A673 (cell line): ENCODE measurements at regions not wholly inside any gene's neighbourhood (a gene's known extent, or its start where the extent isn't known, plus 50 kb on each side); places are given as distances from the start of the nearest gene placed in this dataset.

Source experiments
- BruUV-seq: library from RNA; stranded (reverse); fragments of 400-500 nt; replicated peaks from 2 replicates; lab custom pipeline; 2021; lab: Mats Ljungman, UMichigan
- CTCF ChIA-PET: fragments of 300-600 bp; sonication (Branson Sonifier 250); formaldehyde crosslinking; loops from one replicate; lab custom pipeline; 2022; ENCODE audit warnings: antibody characterized with exemption; lab: Charles Lee
- POLR2A ChIA-PET: fragments of 300-600 bp; sonication (Branson Sonifier 250); formaldehyde crosslinking; loops from one replicate; lab custom pipeline; 2022; ENCODE audit warnings: antibody characterized with exemption; ENCODE audit not compliant: low non-redundant PET; lab: Charles Lee
- DNase-seq: peaks from one replicate; pipeline ENCODE4 v3.0.0-alpha.2; 2015; ENCODE audit warnings: low spot score
- H3K27ac ChIP-seq: fragments of 200-600 bp; sonication (generic); 2 replicates; pipeline ENCODE4 v1.5.1; 2016; ENCODE audit warnings: mixed run types, low read depth, mild to moderate bottlenecking, mixed read lengths, antibody characterized with exemption, low read length; ENCODE audit not compliant: poor library complexity, severe bottlenecking
- H3K27me3 ChIP-seq: fragments of 200-600 bp; sonication (generic); replicated peaks from 2 replicates; pipeline ENCODE4 v1.6.1; 2017; ENCODE audit warnings: mixed run types, low read depth, mild to moderate bottlenecking, mixed read lengths, antibody characterized with exemption, low read length; ENCODE audit not compliant: insufficient read depth, poor library complexity
- H3K36me3 ChIP-seq: fragments of 200-600 bp; sonication (generic); 2 replicates; pipeline ENCODE4 v1.6.1; 2016; ENCODE audit warnings: mixed run types, mild to moderate bottlenecking, mixed read lengths, antibody characterized with exemption, low read length; ENCODE audit not compliant: insufficient read depth, poor library complexity, severe bottlenecking
- H3K4me1 ChIP-seq: fragments of 200-600 bp; sonication (generic); 2 replicates; pipeline ENCODE4 v1.6.1; 2017; ENCODE audit warnings: mixed run types, mild to moderate bottlenecking, mixed read lengths, antibody characterized with exemption, low read length; ENCODE audit not compliant: insufficient read depth, poor library complexity, severe bottlenecking
- H3K4me3 ChIP-seq: fragments of 200-600 bp; sonication (generic); 2 replicates; pipeline ENCODE4 v1.5.1; 2016; ENCODE audit warnings: low read depth, mixed run types, mild to moderate bottlenecking, mixed read lengths, low read length; ENCODE audit not compliant: poor library complexity, severe bottlenecking
- H3K9me3 ChIP-seq: fragments of 200-600 bp; sonication (generic); 2 replicates; pipeline ENCODE4 v1.6.1; 2016; ENCODE audit warnings: mixed run types, low read depth, mild to moderate bottlenecking, mixed read lengths, antibody characterized with exemption, low read length; ENCODE audit not compliant: poor library complexity, severe bottlenecking
- EZH2 ChIP-seq: fragments of 200-600 bp; sonication (generic); IDR thresholded peaks from 2 replicates; pipeline ENCODE4 v1.6.1; 2017; ENCODE audit warnings: borderline replicate concordance, low read depth, mild to moderate bottlenecking, mixed read lengths, antibody characterized with exemption, low read length; ENCODE audit not compliant: poor library complexity, severe bottlenecking
- intact Hi-C: fragments of 100-400 bp; cut with micrococcal nuclease; formaldehyde crosslinking; loops from one replicate; pipeline ENCODE4 v1.10.0; 2022; ENCODE audit not compliant: unreplicated experiment
- TF ChIP-seq, protein P1 (sequence below): fragments of 300-800, 200-600 bp; sonication (generic); conservative IDR thresholded peaks from 2 replicates; pipeline ENCODE4 v1.5.1; 2017; ENCODE audit warnings: low read depth, mild to moderate bottlenecking, antibody characterized with exemption, low read length, moderate library complexity, mixed read lengths

DNA sequence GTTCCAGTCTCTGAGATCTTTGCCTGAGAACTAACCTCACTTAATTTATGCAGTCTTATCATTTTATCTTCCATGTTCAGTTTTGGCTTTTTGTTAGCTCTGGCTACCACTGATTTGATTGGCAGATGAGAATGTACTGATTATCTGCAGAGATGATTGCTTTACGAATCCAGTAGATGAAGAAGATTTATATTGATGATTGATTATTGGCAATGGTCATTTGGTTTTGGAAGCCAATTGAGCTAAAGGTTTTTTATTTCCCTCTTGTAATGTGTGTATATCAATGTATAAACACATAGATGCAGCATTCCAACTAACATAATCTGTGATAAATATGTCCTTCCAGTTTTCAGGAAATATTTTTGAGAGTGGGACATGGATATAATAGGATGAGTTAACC is 763.6 kb downstream of the CDH11 start:
- no peak for DNase-seq
- TF ChIP-seq, protein P1, sequence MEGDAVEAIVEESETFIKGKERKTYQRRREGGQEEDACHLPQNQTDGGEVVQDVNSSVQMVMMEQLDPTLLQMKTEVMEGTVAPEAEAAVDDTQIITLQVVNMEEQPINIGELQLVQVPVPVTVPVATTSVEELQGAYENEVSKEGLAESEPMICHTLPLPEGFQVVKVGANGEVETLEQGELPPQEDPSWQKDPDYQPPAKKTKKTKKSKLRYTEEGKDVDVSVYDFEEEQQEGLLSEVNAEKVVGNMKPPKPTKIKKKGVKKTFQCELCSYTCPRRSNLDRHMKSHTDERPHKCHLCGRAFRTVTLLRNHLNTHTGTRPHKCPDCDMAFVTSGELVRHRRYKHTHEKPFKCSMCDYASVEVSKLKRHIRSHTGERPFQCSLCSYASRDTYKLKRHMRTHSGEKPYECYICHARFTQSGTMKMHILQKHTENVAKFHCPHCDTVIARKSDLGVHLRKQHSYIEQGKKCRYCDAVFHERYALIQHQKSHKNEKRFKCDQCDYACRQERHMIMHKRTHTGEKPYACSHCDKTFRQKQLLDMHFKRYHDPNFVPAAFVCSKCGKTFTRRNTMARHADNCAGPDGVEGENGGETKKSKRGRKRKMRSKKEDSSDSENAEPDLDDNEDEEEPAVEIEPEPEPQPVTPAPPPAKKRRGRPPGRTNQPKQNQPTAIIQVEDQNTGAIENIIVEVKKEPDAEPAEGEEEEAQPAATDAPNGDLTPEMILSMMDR = no peak
- TF ChIP-seq EZH2 = no peak
- H3K36me3 ChIP-seq = no peaks in the 10 kb centered on the region
- no peak overlapping the region for H3K4me3 ChIP-seq
- ChIA-PET POLR2A (no interaction called here), CTCF (no interaction called here)
- intact Hi-C loops = no loop called here
- no peaks in the 10 kb centered on the region for H3K27me3 ChIP-seq
- peaks cover 37% of the 10 kb centered on the region for H3K4me1 ChIP-seq
- no TSS peak for BruUV-seq
- no peak overlapping the region for H3K27ac ChIP-seq
- no peaks in the 10 kb centered on the region for H3K9me3 ChIP-seq

GRCh38 chr16:64356267-64356666 is 765.6 kb downstream of the CDH11 start:
- Histone ChIP-seq H3K27ac (peak overlapping the region; percentile 12), H3K36me3 (no peaks in the 10 kb centered on the region), H3K9me3 (no peaks in the 10 kb centered on the region), H3K4me1 (peaks cover 30% of the 10 kb centered on the region), H3K27me3 (no peaks in the 10 kb centered on the region), H3K4me3 (no peak overlapping the region)
- TF ChIP-seq, protein P1 = no peak
- TF ChIP-seq EZH2 = no peak
- no TSS peak for BruUV-seq
- intact Hi-C loops = no loop called here
- ChIA-PET POLR2A (no interaction called here), CTCF (no interaction called here)
- DNase-seq = peak; percentile 77

DNA sequence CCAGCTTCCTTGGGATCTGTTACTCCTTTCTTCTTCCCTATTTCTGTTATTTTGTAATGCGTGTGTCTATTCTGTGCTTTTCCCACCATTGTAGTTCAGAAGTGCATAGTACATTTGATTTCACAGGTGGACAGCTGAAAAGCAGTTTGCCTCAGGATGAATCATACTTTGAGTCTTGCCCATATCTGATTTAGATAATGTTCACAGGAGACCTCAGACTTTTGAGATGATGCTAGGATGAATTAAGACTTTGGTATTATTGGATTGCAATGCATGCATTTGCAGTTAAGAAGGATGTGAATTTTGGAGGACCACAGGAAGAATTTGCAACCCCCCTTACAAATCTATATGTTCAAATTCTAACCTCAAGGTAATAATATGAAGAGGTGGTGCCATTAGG is 769.6 kb downstream of the CDH11 start:
- Histone ChIP-seq H3K27me3 (no peaks in the 10 kb centered on the region), H3K36me3 (no peaks in the 10 kb centered on the region), H3K9me3 (no peaks in the 10 kb centered on the region), H3K4me3 (no peak overlapping the region), H3K4me1 (peaks cover 30% of the 10 kb centered on the region), H3K27ac (no peak overlapping the region)
- no peak for DNase-seq
- intact Hi-C loops = no loop called here
- POLR2A ChIA-PET = no interaction called here
- CTCF ChIA-PET = no interaction called here
- no TSS peak for BruUV-seq
- TF ChIP-seq, protein P1 = no peak
- TF ChIP-seq EZH2 = no peak
